Fibroblast of upper back skin (primary cell): ENCODE measurements at regions not wholly inside any gene's neighbourhood (a gene's known extent, or its start where the extent isn't known, plus 50 kb on each side); places are given as distances from the start of the nearest gene placed in this dataset.
A peak's percentile ranks its signal among the peaks of the same experiment; 100 is the strongest.
"Not testable (repeated sequence)": the region's sequence is repeated elsewhere in the genome, so short reads cannot be mapped to it uniquely, and the experiment has no call there.

Experiments
- DNase-seq: peaks from one replicate; pipeline ENCODE4 v3.0.0-alpha.2; 2013

DNA sequence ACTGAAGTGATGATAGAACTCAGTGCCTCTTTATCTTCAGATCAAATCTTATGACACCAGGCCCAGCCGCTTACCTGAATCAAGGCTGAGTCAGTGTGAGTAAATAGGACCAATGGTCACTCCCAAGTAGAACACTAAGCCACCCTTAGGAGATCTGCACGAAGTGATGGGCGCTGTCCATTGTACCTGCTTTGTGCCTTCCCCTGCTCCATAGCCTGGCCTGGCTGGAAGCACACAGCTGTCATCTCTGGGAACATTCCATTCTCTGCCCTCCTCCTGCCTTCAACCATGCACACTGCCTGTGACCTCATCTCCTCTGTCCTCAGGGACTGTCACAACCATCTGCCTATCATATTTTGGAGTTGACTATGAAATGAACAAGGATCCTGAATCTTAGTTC is 279.5 kb upstream of the ASIC2 start:
- no peak for DNase-seq

DNA sequence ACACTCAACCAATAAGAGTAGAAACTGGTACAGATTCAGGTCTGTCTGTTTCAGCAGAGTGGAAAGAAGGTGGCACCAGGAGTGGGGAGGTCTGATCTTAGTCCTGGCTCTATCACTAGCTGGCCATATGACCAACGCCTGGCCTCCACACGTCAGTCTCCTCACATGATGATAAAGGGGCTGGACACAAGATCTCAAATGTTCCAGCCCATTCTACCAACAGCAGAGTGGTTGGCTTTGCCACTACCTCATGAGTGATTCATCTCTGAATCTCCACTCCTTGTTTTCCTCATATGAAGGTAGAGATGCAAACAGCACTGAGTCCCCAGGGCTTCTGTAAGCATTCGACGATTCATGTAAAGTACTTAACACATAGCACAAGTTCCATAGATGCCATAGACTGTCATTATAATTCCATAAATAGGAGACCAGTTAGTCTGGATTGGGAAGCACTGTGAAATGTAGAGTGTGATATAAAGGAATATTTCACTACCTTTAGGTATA is 281.9 kb upstream of the ASIC2 start:
- no peak for DNase-seq

DNA sequence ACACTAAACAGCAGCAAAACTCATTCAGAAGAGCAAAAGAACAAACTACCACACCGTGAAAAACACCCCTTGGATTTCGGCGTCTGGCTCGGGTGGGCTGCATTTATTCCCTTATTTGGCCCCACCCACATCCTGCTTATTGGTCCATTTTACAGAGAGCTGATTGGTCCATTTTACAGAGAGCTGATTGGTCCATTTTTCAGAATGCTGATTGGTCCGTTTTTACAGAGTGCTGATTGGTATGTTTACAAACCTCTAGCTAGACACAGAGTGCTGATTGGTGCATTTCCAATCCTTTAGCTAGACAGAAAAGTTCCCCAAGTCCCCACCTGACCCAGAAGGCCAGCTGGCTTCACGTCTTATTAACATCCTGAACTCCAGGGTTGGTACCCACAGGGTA is 286.6 kb upstream of the ASIC2 start:
- not testable (repeated sequence) for DNase-seq

DNA sequence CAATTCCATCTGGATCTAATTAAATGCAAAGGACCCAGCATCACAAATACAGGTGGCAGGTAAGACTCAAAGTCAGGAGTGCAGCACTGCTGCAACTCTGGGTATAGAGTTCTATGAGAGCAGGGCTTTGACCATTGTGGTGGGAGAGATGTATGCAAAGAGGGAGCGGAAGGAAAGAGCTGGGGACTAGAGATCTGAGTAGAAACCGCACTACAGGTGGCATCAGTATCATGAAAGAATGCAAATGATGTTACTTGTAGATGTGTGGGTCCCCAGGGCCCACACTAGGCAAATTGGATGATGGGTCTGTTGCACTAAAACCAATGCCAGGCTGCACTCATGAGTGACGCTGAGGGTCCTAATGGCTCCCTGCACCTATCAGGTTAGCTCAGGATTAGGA is 287.1 kb upstream of the ASIC2 start:
- DNase-seq = no peak

DNA sequence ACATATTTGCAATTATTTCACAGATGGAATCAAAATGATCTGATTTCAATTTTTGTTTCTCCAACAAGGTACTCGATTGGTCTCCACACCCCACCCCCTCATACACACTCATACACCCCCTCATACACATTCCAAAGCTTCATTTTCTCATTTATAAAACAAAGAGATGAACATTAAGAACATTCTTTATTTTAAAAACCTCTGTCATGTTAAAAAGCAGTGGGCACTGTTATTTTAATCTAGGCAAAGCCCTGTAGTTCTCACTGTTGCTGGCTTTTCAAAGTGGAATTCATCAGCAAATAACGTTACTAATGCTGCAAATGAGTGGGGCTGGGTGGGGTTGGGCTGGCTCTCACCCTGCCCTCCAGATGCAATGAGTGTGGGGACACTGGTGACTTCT is 289.6 kb upstream of the ASIC2 start:
- DNase-seq = no peak

DNA sequence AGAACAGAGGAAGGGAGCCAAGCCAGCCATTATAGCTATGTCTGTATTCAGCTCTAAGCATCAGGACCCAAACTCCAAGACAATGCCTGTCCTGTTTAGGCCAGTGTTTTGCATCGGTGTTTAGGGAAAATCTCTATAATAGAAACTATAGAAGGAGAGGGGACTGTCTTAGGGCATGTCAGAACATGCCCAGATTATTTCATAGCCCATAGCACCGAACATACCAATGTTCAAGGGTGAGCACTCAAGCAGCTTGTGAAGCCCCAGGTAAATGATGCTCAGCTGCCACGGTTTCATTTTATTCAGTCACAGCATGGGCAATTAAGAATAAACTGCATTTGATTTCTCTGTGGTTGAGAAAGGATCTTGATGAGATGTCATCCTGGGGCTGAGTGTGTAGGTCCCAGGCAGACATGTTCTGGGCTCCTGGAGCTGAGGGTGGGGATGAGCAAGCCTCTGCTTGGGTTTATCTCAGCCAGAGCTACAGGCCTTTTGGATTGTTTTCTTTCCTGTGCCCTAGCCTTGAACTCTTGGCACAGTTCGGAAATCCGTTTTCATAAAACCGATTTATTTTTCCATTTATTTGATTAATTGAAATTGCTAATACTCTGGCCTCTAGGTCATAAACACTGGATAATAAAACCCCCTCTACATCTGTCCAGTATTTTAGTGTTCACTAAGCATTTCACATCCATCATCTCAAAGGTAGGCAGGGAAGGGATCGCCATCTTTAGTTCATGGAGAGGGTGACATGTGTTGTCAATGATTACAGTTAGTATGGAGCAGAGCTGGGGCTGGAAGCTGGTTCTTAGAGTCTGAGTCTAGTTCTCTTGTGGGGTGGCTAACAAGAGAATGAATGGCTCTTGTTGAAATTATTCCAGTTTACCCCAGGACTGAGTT is 290.7 kb upstream of the ASIC2 start:
- DNase-seq = no peak

DNA sequence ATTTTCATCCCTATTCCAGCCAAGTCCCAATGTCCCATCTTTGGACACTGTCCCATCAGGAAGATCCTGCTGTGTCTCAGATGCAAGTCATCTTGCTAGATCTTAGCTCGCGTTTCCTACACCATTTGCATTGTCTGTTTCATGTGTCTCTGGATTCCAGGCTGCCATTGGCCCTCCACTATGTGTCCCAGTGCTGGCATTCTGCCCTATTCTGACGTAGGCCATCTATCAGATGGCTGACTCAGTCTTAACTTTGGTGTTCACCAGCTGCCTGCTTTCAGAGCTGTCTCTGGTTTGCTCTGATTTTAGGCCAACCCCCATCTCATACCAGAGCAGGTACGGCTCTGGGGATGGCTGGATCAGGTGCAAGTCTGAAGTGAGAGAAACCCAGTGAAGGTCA is 300.9 kb upstream of the ASIC2 start:
- DNase-seq = no peak

DNA sequence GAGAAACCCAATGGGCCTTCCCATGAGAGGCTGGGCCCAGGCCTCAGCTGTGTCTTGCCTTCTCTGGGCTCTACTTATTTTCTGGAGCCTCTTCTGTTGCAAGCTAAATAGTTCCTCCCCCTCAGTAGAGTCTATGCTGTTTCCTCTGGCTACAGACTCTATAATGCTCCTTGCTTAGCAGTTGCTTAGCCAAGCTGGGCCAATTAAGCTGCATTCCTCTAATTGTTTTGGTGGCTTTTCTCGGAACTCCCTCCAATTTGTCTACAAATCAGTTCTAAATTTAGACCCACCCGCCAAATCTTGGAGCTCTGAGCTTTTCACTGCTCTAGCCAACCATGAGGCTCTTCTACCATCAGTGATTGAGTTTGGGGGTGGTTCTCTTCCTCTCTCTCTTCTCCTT is 302.7 kb upstream of the ASIC2 start:
- DNase-seq = no peak

DNA sequence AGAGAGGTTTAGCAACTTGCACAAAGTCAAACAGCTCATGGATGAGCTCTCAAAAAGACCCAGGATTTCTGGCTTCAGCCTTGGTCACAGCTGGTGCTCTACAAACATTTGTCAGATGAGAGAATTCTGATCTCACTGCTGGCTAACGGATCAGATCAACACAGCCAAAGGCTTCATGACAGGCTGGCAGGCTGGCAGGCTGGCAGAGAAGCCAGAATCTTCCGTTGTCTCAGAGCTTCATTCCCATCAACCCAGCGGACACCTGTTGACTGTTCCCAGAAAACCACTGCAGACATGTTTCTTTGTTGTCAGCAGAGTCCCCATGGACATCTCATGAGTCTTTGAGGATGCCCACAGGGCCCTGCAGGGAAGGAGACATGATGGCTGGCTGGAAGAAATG is 303.8 kb upstream of the ASIC2 start:
- DNase-seq = no peak

DNA sequence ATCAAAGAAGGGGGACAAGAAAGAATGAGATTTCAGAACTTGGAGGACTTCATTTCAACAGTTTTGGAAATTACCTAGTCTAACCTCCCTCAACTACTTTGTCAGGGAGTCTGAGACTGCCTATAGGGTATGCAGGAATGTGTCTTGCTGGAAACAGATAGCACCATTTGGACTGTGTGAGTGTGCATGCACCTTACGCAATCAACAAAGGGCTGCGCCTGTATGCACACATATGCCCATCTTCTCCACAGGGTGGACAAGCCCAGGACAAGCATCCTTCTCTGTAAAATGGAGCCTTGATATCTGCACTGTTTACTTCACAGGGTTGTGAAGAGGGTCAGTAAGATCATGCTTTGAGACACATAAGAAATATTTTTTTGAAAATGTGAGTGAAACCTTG is 305.7 kb upstream of the ASIC2 start:
- no peak for DNase-seq

DNA sequence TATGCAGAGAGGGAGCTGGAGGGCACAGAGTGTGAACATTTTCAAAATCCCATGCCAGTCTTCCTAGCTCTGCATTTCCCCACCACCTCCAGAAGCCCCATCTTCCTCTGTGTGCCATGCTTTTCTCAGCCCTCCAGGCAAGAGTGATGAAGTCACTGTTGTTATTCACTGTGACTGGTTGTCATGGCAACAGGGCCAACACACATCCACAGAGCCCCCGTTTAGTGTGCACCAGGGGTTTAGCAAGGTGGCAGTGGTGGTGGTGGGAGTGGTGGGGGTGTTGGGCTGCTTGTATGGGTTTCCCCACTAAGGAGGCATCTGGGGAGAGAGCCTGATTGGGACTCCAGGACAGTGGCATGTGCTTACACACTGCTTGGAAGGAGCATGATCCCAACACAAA is 309.9 kb upstream of the ASIC2 start:
- DNase-seq = no peak

DNA sequence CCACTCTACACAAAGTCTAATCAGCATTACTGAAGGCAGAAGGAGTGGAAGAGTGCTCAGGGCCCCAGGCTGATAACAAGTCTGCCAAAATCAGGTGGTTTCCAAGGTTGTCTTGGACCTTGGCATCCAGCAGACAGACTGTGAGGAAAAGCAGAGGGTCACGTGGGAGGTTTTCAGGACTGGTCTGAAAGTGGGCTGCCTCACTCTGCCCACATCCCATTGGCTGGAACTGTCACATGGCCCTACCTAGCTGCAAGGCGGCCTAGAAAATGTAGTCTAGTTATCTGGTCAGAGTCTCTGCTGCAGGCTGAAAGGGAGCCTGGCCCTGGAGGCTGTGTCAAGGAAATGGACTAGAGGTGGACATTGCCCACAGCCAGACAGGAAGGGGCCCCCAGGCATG is 310.7 kb upstream of the ASIC2 start:
- no peak for DNase-seq

DNA sequence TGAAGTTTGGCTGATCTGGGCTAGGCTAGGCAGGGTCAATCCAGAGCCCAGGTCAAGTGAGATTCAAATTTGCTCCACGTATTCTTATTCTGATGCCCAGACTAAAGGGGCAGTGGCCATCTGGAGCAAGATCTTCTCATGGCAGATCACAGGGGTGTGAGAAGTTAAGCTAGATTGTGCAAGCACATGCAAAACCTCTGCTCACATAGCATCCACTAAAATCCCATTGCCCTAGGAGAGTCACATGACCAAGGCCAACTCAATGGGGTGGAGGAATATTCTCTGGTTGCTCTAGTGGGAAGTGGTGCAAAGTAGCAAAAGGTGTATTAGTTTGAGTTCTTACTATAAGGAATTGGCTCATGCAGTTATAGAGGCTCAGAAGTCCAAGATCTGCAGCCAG is 318.4 kb upstream of the ASIC2 start:
- DNase-seq = no peak

DNA sequence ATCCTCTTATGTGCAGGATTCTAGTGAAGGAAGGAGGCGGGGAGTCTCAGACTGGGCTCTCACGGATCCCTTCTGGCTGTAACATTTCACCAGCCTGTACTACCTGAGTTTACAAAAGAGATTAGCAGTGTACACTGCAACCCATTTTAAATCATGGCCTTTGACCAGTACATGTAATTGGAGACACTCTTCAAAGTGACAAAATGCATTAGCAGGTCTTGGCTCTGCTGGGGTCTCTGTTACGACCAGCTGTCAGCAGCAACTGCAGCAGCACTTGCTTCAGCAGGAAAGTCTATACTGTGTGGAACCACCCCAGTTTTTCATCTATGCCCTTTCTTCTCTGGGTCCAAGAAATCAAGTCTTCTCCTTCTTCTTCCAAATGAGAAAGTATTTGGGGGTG is 322.8 kb upstream of the ASIC2 start:
- no peak for DNase-seq

DNA sequence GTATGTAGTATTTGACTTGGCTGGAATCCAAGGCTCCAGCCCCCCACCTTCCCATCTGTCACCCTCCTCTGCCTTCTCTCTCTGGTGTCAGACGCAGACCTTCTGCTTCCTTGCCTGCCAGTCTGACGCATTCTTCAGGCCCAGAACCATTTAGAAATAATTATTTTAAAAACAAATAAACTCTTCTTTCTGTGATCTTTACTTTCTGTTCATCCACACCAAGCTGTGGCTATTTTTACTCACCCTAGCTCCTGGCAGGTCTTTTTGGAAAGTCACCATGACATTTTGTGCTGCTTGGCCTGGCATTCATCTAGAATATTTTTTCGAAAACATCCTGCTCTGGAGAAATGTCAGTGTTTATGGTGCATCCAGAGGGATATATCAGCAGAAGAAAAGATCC is 330.7 kb upstream of the ASIC2 start:
- no peak for DNase-seq

DNA sequence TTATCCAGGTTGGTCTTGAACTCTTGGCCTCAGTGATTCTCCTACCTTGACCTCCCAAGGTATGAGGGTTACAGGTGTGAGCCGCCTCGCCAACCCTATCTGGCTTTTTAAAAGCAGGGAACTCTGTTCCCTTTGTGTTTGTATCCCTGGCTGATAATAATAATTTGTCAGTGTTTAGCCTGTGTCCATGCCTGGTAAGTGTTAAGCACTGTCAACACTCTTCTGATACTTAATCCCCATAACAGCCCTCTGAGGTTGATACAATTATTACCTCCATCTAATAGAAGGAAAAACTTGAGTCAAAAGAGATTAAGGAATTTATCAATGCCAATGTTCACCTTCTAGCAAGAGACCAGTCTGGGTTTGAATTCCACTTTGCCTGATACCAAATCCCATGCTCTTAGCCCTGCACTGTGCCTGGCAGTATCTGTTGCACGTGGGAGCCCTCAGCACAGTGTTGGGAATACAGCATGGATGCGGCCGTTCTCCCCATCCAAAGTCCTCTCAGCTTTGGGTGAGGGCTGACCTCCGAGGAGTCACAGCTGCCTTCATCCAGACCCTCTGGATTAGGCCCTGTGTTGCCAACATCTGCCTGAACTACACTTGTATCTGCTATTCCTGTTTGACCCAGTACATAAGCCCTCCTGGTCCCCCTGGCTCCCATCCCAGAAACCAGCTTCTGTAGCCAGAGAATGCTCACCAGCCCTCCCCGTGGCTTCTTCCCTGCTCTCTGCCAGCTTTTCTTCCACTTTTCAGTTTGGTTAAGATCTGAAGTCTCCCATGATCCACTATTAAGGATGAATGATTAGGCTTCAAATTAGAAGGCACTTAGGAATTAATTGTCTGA is 335.6 kb upstream of the ASIC2 start:
- no peak for DNase-seq

DNA sequence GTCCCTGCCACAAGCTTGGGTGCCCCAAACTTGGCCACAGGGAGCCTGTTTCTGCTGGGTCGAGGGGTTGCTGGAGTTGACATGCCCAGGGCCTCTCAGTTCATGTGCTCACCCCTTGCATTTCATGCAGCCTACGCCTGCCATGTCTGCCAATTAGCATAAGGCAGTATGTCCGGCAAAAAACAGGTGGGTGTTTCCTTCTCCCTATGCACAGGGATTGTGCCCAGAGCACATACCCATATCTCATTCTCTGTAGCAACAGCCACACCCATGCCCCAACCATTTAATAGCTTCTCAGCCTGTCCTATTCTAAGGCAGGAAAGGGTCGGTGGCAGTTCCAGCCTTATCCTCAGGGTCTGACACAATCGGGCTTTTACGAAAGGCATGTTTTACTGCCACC is 340.4 kb upstream of the ASIC2 start:
- no peak for DNase-seq

DNA sequence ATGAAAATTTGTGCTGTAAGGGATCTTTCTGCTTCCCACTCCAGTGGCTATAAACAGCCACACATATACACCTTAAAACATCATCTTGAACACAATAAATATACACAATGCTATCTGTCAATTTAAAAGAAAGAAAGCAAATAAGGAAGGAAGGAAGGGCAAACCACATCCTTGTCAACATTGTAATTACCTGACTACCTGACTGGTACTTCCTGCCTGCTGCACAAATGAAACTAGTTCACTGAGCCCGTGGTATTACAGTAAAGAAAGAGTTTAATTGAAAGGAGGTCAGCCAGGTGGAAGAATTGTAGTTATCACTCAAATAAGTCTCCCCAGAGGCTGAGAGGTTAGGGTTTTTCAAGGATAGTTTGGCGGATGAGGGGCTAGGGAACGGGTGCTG is 344.4 kb upstream of the ASIC2 start:
- DNase-seq = no peak

DNA sequence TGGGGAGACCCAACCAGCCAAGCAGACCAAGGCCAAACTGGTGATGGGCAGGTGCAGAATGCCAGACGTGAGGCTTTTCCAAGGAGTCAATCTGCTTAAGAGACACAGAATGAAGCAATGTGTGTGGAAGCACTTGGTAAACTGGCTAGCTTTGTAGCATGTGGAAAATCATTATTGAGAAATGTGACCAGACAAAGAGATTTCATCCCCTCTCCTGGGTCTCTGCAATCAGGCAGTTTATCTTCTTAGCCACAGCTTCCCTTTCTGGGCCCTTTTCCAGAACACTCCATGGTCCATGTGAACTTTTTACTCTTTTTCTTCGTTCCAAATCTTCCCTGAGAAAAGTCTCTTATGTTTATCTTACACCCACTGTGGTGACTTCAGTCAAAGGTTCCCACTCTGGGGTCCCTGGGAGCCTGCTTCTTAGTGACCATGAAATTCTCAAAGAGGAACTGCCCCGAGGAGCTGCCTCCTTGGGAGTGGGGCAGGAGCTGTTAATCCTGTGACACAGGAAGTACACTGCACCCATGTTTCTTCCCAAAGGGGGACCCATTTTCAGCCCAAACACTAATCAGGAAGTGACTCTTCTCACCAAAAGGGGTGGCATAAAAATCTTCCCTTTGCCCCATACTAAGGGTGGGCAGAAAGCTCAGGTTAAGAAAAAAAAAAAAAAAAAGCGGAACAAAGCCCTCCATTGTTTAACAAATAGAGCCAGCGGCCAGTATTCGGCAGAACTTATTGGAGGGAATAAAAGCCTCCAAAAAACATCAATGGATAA is 346.2 kb upstream of the ASIC2 start:
- DNase-seq = no peak

DNA sequence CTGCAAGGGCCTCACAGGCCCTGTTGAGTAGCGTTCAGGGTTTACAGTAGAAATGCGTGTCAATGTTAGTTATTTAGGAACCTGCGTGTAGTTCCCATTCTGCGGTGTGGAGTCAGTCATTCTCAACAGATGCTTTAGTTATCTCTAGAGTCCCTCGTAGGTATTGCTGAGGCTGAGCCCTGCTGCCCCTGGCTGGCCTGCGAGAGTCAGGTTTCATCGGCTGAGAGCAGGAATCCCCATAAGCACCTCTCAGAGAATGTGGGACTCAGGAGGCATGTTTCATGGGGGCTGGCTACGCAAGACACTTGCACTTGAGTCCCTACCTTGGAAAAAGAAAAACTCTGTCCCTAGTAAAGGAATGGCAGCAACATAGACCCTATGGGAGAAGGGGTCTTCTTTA is 347.5 kb upstream of the ASIC2 start:
- DNase-seq = no peak

DNA sequence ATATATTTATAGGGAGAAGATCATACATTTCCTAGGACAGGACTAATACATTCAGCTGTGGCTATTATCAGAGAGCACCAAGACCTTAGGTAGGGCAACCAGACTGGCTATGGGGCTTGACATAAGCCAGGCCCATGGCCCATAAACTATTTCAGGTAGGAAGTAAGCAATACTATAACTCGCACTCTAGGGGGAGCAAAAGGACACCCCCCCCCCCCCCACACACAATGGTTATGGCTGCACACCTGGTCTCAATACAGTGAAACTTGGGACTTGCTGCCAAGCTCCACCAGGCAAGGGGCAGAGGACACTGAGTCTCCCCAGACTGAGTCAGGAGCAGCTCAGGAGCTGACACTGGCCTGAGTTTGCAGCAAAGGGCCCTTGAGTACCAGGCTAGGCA is 348.9 kb upstream of the ASIC2 start:
- no peak for DNase-seq

DNA sequence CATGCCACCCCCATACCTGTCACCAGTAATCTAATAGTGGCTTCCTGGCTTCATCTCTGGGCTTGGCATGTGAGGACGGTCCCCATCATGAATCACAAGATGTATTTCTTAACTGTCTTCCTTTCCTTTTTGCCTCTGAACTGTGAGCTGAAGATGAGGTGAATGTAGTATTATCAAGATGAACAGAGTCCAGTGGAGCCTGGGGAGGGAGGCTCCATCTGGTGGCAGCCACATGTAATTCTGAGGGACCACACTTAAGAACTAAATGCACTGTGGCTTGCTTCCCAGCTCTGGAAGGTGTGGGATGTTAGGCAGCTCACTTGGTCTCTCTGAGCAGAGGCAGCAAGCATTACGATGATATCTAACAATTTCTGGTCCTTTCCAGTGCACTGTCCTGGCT is 354.9 kb upstream of the ASIC2 start:
- DNase-seq = peak; percentile 3

DNA sequence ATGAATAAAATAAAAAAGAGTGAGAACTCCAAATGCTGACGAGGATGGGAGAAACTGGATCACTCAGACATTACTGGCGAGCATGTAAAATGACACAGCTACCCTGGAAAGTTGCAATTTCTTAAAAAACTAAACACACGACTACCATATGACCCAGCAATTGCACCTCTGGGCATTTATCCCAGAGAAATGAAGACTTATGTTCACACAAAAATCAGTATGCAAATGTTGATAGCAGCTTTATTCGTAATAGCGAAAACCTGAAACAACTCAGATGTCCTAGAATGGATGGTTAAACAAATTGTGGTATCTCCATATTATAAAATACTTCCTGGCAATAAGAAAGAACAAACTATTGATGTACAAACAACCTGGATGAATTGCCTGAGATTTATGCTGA is 357.2 kb upstream of the ASIC2 start:
- no peak for DNase-seq
